Panc1 (cell line): ENCODE measurements at regions not wholly inside any gene's neighbourhood (a gene's known extent, or its start where the extent isn't known, plus 50 kb on each side); places are given as distances from the start of the nearest gene placed in this dataset.

Experiments used
- CTCF ChIP-seq: fragments of 450-650 bp; IDR thresholded peaks from 2 replicates; pipeline ENCODE4 v1.5.1; 2017; ENCODE audit warnings: mild to moderate bottlenecking
- POLR2AphosphoS5 ChIP-seq: IDR thresholded peaks from 2 replicates; pipeline ENCODE4 v1.6.1; 2012; ENCODE audit warnings: mild to moderate bottlenecking, low read depth, low read length, moderate library complexity
- REST ChIP-seq, 2 experiments: IDR thresholded peaks; 2 replicates each; pipeline ENCODE4 v1.6.1; 2011 to 2012; ENCODE audit warnings: low read depth in 2 of 2, control low read depth in 1 of 2, low read length in 1 of 2, mild to moderate bottlenecking in 1 of 2, moderate library complexity in 1 of 2; ENCODE audit not compliant: insufficient read depth in 1 of 2
- SIN3A ChIP-seq: IDR thresholded peaks from 2 replicates; pipeline ENCODE4 v1.6.1; 2012; ENCODE audit warnings: low read depth, mild to moderate bottlenecking, low read length, moderate library complexity, borderline replicate concordance; ENCODE audit not compliant: insufficient read depth
- TCF7L2 ChIP-seq: IDR thresholded peaks from 2 replicates; pipeline ENCODE4 v1.6.1; 2011; ENCODE audit warnings: mild to moderate bottlenecking, low read depth, low read length, inconsistent platforms

- TF ChIP-seq TCF7L2 (no peak), CTCF (no peak), SIN3A (no peak), POLR2AphosphoS5 (no peak), REST (IDR thresholded peaks at IDR 0.05; ENCODE audit: insufficient read depth in 1 of 2, low read depth in 2 of 2, low read length in 1 of 2) (no peak)
These were observed 128.0 kb downstream of the TRIM29 start for GRCh38 chr11:120009938-120010337.
